ENCODE measurements at regions not wholly inside any gene's neighbourhood (a gene's known extent, or its start where the extent isn't known, plus 50 kb on each side); places are given as distances from the start of the nearest gene placed in this dataset.

- DNase-seq: no peak
Measured at GRCh38 chr1:80931178-80931577, 869.6 kb upstream of the ADGRL2 start.

GRCh38 chr1:80929868-80930508 is 870.7 kb upstream of the ADGRL2 start:
- DNase-seq: no peak

GRCh38 chr1:80926531-80926930 is 874.2 kb upstream of the ADGRL2 start:
- no peak for DNase-seq

- DNase-seq: no peak
Measured at GRCh38 chr1:80925130-80925805, 875.5 kb upstream of the ADGRL2 start.

- no peak for DNase-seq
Measured at GRCh38 chr1:80924290-80924689, 876.4 kb upstream of the ADGRL2 start.

- no peak for DNase-seq
Measured at GRCh38 chr1:80922906-80923305, 877.8 kb upstream of the ADGRL2 start.

GRCh38 chr1:80919426-80919825 is 881.3 kb upstream of the ADGRL2 start:
- no peak for DNase-seq

- no peak for DNase-seq
Measured at GRCh38 chr1:80918380-80918779, 882.4 kb upstream of the ADGRL2 start.

- DNase-seq: no peak
Measured at GRCh38 chr1:80917826-80918225, 882.9 kb upstream of the ADGRL2 start.

- DNase-seq: no peak
Measured at GRCh38 chr1:80917225-80917624, 883.5 kb upstream of the ADGRL2 start.

- DNase-seq: no peak
Measured at GRCh38 chr1:80915491-80915890, 885.2 kb upstream of the ADGRL2 start.

- DNase-seq: no peak
Measured at GRCh38 chr1:80910426-80910825, 890.3 kb upstream of the ADGRL2 start.

- no peak for DNase-seq
Measured at GRCh38 chr1:80909172-80909784, 891.5 kb upstream of the ADGRL2 start.

- no peak for DNase-seq
Measured at GRCh38 chr1:80896781-80897356, 903.9 kb upstream of the ADGRL2 start.

GRCh38 chr1:80894921-80895320 is 905.8 kb upstream of the ADGRL2 start:
- DNase-seq: no peak

- no peak for DNase-seq
Measured at GRCh38 chr1:80893115-80893514, 907.6 kb upstream of the ADGRL2 start.

- no peak for DNase-seq
Measured at GRCh38 chr1:80892539-80892938, 908.2 kb upstream of the ADGRL2 start.

GRCh38 chr1:80891871-80892270 is 908.9 kb upstream of the ADGRL2 start:
- DNase-seq: no peak

GRCh38 chr1:80882553-80882952 is 918.2 kb upstream of the ADGRL2 start:
- no peak for DNase-seq

GRCh38 chr1:80878343-80878742 is 922.4 kb upstream of the ADGRL2 start:
- DNase-seq: no peak

- DNase-seq: no peak
Measured at GRCh38 chr1:80876035-80876434, 924.7 kb upstream of the ADGRL2 start.

- no peak for DNase-seq
Measured at GRCh38 chr1:80869299-80869698, 931.4 kb upstream of the ADGRL2 start.

- DNase-seq: no peak
Measured at GRCh38 chr1:80847904-80848303, 952.8 kb upstream of the ADGRL2 start.

- no peak for DNase-seq
Measured at GRCh38 chr1:80846966-80847365, 953.8 kb upstream of the ADGRL2 start.
